ENCODE measurements at regions not wholly inside any gene's neighbourhood (a gene's known extent, or its start where the extent isn't known, plus 50 kb on each side); places are given as distances from the start of the nearest gene placed in this dataset.
"Not testable (repeated sequence)": the region's sequence is repeated elsewhere in the genome, so short reads cannot be mapped to it uniquely, and the experiment has no call there.

- 88 to 94% (median 90%) methylated on average over 5 of the region's 5 CpGs for WGBS, 3 donors
- no peak overlapping the region for H3K27ac ChIP-seq
Measured at GRCh38 chr10:28400681-28401080, 97.8 kb upstream of the MPP7 start.

GRCh38 chr10:28402611-28403073 lies 99.8 kb upstream of the MPP7 start:
- H3K4me1 ChIP-seq; H3K36me3 ChIP-seq (ENCODE audit: insufficient read depth in 1 of 2, low read depth in 1 of 2); H3K27me3 ChIP-seq (ENCODE audit: insufficient read depth in 3 of 3, low read length in 2 of 3); H3K4me3 ChIP-seq; ATAC-seq; H3K27ac ChIP-seq; DNase-seq; H3K9me3 ChIP-seq; intact Hi-C loops (cut with DNase I): not testable (repeated sequence)
- 61 to 70% (median 68%) methylated on average over 7 of the region's 7 CpGs for WGBS, 3 donors

More at GRCh38 chr10:28400681-28401080, 97.8 kb upstream of the MPP7 start:
- Histone ChIP-seq H3K4me3 (no peak overlapping the region), H3K27me3 (ENCODE audit: insufficient read depth in 3 of 3, low read length in 2 of 3) (peaks cover 0 to 2% (median 0%) of the 10 kb centered on the region in 3 donors), H3K36me3 (ENCODE audit: insufficient read depth in 1 of 2, low read depth in 1 of 2) (no peaks in the 10 kb centered on the region), H3K4me1 (no peaks in the 10 kb centered on the region), H3K9me3 (no peaks in the 10 kb centered on the region)
- no peak for TF ChIP-seq CTCF (IDR thresholded peaks at IDR 0.05)
- intact Hi-C loops (cut with DNase I) = no loop called here
- ATAC-seq = no peak
- DNase-seq = no peak

- 91 to 92% (median 91%) methylated on average over 2 of the region's 2 CpGs for WGBS, 3 donors
- no peak overlapping the region for H3K27ac ChIP-seq
- no peak for TF ChIP-seq CTCF (IDR thresholded peaks at IDR 0.05)
- no peaks in the 10 kb centered on the region for H3K27me3 ChIP-seq (ENCODE audit: insufficient read depth in 3 of 3, low read length in 2 of 3)
- no peak for DNase-seq
- H3K9me3 ChIP-seq = no peaks in the 10 kb centered on the region
- H3K4me1 ChIP-seq = no peaks in the 10 kb centered on the region
- H3K36me3 ChIP-seq (ENCODE audit: insufficient read depth in 1 of 2, low read depth in 1 of 2) = no peaks in the 10 kb centered on the region
- no peak for ATAC-seq
- H3K4me3 ChIP-seq = no peak overlapping the region
- intact Hi-C loops (cut with DNase I) = no loop called here
Measured at GRCh38 chr10:28403090-28403489, 100.2 kb upstream of the MPP7 start.

GRCh38 chr10:28408237-28408777 lies 105.4 kb upstream of the MPP7 start:
- 82 to 92% (median 90%) methylated on average over 4 of the region's 4 CpGs for WGBS, 3 donors

More at GRCh38 chr10:28408237-28408777, 105.4 kb upstream of the MPP7 start:
- Histone ChIP-seq H3K27me3 (ENCODE audit: insufficient read depth in 3 of 3, low read length in 2 of 3) (peaks cover 0 to 8% (median 0%) of the 10 kb centered on the region in 3 donors), H3K4me1 (no peaks in the 10 kb centered on the region), H3K27ac (no peak overlapping the region), H3K4me3 (no peak overlapping the region), H3K9me3 (no peaks in the 10 kb centered on the region), H3K36me3 (ENCODE audit: insufficient read depth in 1 of 2, low read depth in 1 of 2) (no peaks in the 10 kb centered on the region)
- TF ChIP-seq CTCF (IDR thresholded peaks at IDR 0.05) = no peak
- no peak for ATAC-seq
- DNase-seq = no peak
- intact Hi-C loops (cut with DNase I) = no loop called here
